GM13976 (cell line): ENCODE measurements at regions not wholly inside any gene's neighbourhood (a gene's known extent, or its start where the extent isn't known, plus 50 kb on each side); places are given as distances from the start of the nearest gene placed in this dataset.
A peak's percentile ranks its signal among the peaks of the same experiment; 100 is the strongest.

ENCODE experiments used
- DNase-seq: peaks from one replicate; pipeline ENCODE4 v3.0.0; 2012; ENCODE audit warnings: low spot score
- CTCF ChIP-seq: IDR thresholded peaks from 2 replicates; pipeline ENCODE4 v1.5.1; 2012; ENCODE audit warnings: borderline replicate concordance, mild to moderate bottlenecking; ENCODE audit not compliant: insufficient read depth; ENCODE audit errors: extremely low read depth, missing control alignments, control extremely low read depth
- in situ Hi-C: fragments of 300-500 bp; cut with MboI; formaldehyde crosslinking; loops from one replicate; pipeline ENCODE4 v1.12.0; 2022; ENCODE audit warnings: low sequenced_read_pairs, mixed read lengths, inconsistent platforms; ENCODE audit not compliant: unreplicated experiment

GRCh38 chr1:78825561-78825960 lies 175.9 kb downstream of the IFI44 start:
- DNase-seq = no peak
- in situ Hi-C loops = no loop called here
- no peak for TF ChIP-seq CTCF

GRCh38 chr1:78829644-78830043 lies 176.9 kb downstream of the ADGRL4 start:
- no peak for TF ChIP-seq CTCF
- no peak for DNase-seq
- in situ Hi-C loops = no loop called here

- no peak for DNase-seq
- TF ChIP-seq CTCF = no peak
- in situ Hi-C loops = no loop called here
These were observed 176.2 kb downstream of the ADGRL4 start for GRCh38 chr1:78830321-78830720.

GRCh38 chr1:78831731-78832360 lies 174.7 kb downstream of the ADGRL4 start:
- TF ChIP-seq CTCF = no peak
- in situ Hi-C loops = no loop called here
- no peak for DNase-seq

GRCh38 chr1:78833491-78833890 lies 173.0 kb downstream of the ADGRL4 start:
- TF ChIP-seq CTCF = no peak
- no peak for DNase-seq
- in situ Hi-C loops = no loop called here

- peak; percentile 26 for DNase-seq
- in situ Hi-C loops = no loop called here
- no peak for TF ChIP-seq CTCF
These were observed 172.3 kb downstream of the ADGRL4 start for GRCh38 chr1:78834201-78834741.

- in situ Hi-C loops = no loop called here
- TF ChIP-seq CTCF = no peak
- DNase-seq = no peak
These were observed 169.8 kb downstream of the ADGRL4 start for GRCh38 chr1:78836726-78837125.
